ENCODE measurements at regions not wholly inside any gene's neighbourhood (a gene's known extent, or its start where the extent isn't known, plus 50 kb on each side); places are given as distances from the start of the nearest gene placed in this dataset.

GRCh38 chr4:58188316-58188715, 1078.1 kb upstream of the IGFBP7 start:
- DNase-seq, result no peak

GRCh38 chr4:58175024-58175423, 1064.8 kb upstream of the IGFBP7 start:
- no peak for DNase-seq

- peak; percentile 25 for DNase-seq
Measured at GRCh38 chr4:58166490-58166889, 1056.3 kb upstream of the IGFBP7 start.

- DNase-seq, result no peak
Measured at GRCh38 chr4:58163156-58163555, 1053.0 kb upstream of the IGFBP7 start.

GRCh38 chr4:58149404-58150085, 1039.4 kb upstream of the IGFBP7 start:
- no peak for DNase-seq

- no peak for DNase-seq
Measured at GRCh38 chr4:58144721-58145120, 1034.5 kb upstream of the IGFBP7 start.

GRCh38 chr4:58138786-58139668, 1028.8 kb upstream of the IGFBP7 start:
- DNase-seq, result no peak

GRCh38 chr4:58136604-58137003, 1026.4 kb upstream of the IGFBP7 start:
- DNase-seq, result no peak

- no peak for DNase-seq
Measured at GRCh38 chr4:58127680-58128079, 1017.5 kb upstream of the IGFBP7 start.

- no peak for DNase-seq
Measured at GRCh38 chr4:58119298-58119697, 1009.1 kb upstream of the IGFBP7 start.

- no peak for DNase-seq
Measured at GRCh38 chr4:58113126-58113525, 1002.9 kb upstream of the IGFBP7 start.

- no peak for DNase-seq
Measured at GRCh38 chr4:58111818-58112217, 1001.6 kb upstream of the IGFBP7 start.

GRCh38 chr4:58093352-58093751, 983.2 kb upstream of the IGFBP7 start:
- DNase-seq, result no peak

- no peak for DNase-seq
Measured at GRCh38 chr4:58090539-58090938, 980.4 kb upstream of the IGFBP7 start.

GRCh38 chr4:58081356-58081755, 971.2 kb upstream of the IGFBP7 start:
- no peak for DNase-seq

- DNase-seq, result no peak
Measured at GRCh38 chr4:58075724-58076123, 965.5 kb upstream of the IGFBP7 start.

GRCh38 chr4:58074382-58074781, 964.2 kb upstream of the IGFBP7 start:
- DNase-seq, result no peak

- DNase-seq, result no peak
Measured at GRCh38 chr4:58070726-58071125, 960.5 kb upstream of the IGFBP7 start.

- no peak for DNase-seq
Measured at GRCh38 chr4:58064653-58065052, 954.5 kb upstream of the IGFBP7 start.

- DNase-seq, result peak; percentile 38
Measured at GRCh38 chr4:58063404-58064160, 953.4 kb upstream of the IGFBP7 start.

- no peak for DNase-seq
Measured at GRCh38 chr4:58061967-58062366, 951.8 kb upstream of the IGFBP7 start.

- no peak for DNase-seq
Measured at GRCh38 chr4:58050439-58050838, 940.3 kb upstream of the IGFBP7 start.

- DNase-seq, result no peak
Measured at GRCh38 chr4:58048491-58048890, 938.3 kb upstream of the IGFBP7 start.

GRCh38 chr4:58042176-58042575, 932.0 kb upstream of the IGFBP7 start:
- no peak for DNase-seq
